Vagina (tissue), 2 donors: ENCODE measurements at regions not wholly inside any gene's neighbourhood (a gene's known extent, or its start where the extent isn't known, plus 50 kb on each side); places are given as distances from the start of the nearest gene placed in this dataset.

Source experiments
- POLR2A ChIP-seq, 2 donors: fragments of 450-650 bp; IDR thresholded peaks; one replicate each; pipeline ENCODE4 v1.6.1; 2017; ENCODE audit warnings: antibody characterized with exemption in 2 of 2, mild to moderate bottlenecking in 2 of 2, moderate library complexity in 2 of 2
- POLR2AphosphoS5 ChIP-seq, 2 donors: sonication (generic); formaldehyde crosslinking; IDR thresholded peaks; one replicate each; pipeline ENCODE4 v1.9.0; 2017; ENCODE audit warnings: antibody characterized with exemption in 2 of 2, mild to moderate bottlenecking in 2 of 2, low read depth in 1 of 2; ENCODE audit not compliant: insufficient read depth in 1 of 2
- TF ChIP-seq, protein P1 (sequence below), 3 experiments: fragments of 450-650 bp in 2 of 3; fragments of 200-600 bp in 1 of 3; sonication (generic) in 1 of 3; IDR thresholded peaks; one replicate each; pipeline ENCODE4 v1.5.1; 2017 to 2019; ENCODE audit warnings: antibody characterized with exemption in 3 of 3, mild to moderate bottlenecking in 2 of 3, moderate library complexity in 2 of 3

DNA sequence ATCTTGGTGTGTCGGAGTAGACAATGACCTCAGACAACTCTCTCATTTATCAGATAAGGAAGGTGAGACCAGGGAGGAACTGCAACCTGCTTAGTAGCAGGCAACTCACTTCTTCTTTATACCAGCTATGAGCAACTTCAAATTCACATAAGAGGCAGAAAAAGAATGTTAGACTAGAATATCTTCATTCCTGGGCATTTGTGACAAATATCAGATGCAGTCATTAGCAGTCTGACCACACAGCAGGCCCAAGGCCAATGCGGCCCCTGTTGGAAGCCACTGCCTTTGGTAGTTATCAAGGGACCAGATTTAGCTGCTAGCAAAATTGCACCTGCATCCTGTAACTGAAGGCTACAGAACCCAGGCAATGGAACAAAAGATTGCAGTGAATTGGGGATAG lies 219.2 kb upstream of the RASGEF1B start:
- TF ChIP-seq, protein P1, sequence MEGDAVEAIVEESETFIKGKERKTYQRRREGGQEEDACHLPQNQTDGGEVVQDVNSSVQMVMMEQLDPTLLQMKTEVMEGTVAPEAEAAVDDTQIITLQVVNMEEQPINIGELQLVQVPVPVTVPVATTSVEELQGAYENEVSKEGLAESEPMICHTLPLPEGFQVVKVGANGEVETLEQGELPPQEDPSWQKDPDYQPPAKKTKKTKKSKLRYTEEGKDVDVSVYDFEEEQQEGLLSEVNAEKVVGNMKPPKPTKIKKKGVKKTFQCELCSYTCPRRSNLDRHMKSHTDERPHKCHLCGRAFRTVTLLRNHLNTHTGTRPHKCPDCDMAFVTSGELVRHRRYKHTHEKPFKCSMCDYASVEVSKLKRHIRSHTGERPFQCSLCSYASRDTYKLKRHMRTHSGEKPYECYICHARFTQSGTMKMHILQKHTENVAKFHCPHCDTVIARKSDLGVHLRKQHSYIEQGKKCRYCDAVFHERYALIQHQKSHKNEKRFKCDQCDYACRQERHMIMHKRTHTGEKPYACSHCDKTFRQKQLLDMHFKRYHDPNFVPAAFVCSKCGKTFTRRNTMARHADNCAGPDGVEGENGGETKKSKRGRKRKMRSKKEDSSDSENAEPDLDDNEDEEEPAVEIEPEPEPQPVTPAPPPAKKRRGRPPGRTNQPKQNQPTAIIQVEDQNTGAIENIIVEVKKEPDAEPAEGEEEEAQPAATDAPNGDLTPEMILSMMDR (IDR thresholded peaks at IDR 0.05): no peak
- TF ChIP-seq POLR2AphosphoS5 (IDR thresholded peaks at IDR 0.05; ENCODE audit: insufficient read depth in 1 of 2, low read depth in 1 of 2) (no peak), POLR2A (IDR thresholded peaks at IDR 0.05) (no peak)
